ENCODE measurements at regions not wholly inside any gene's neighbourhood (a gene's known extent, or its start where the extent isn't known, plus 50 kb on each side); places are given as distances from the start of the nearest gene placed in this dataset.

GRCh38 chr2:145906354-145906753 lies 1386.4 kb upstream of the ZEB2 start:
- no peak for TF ChIP-seq CTCF (IDR thresholded peaks at IDR 0.05)
- no peak for TF ChIP-seq POLR2A (IDR thresholded peaks at IDR 0.05)

All from uterus (tissue), 2 donors.